ENCODE measurements at regions not wholly inside any gene's neighbourhood (a gene's known extent, or its start where the extent isn't known, plus 50 kb on each side); places are given as distances from the start of the nearest gene placed in this dataset.
"Not testable (repeated sequence)": the region's sequence is repeated elsewhere in the genome, so short reads cannot be mapped to it uniquely, and the experiment has no call there.

DNA sequence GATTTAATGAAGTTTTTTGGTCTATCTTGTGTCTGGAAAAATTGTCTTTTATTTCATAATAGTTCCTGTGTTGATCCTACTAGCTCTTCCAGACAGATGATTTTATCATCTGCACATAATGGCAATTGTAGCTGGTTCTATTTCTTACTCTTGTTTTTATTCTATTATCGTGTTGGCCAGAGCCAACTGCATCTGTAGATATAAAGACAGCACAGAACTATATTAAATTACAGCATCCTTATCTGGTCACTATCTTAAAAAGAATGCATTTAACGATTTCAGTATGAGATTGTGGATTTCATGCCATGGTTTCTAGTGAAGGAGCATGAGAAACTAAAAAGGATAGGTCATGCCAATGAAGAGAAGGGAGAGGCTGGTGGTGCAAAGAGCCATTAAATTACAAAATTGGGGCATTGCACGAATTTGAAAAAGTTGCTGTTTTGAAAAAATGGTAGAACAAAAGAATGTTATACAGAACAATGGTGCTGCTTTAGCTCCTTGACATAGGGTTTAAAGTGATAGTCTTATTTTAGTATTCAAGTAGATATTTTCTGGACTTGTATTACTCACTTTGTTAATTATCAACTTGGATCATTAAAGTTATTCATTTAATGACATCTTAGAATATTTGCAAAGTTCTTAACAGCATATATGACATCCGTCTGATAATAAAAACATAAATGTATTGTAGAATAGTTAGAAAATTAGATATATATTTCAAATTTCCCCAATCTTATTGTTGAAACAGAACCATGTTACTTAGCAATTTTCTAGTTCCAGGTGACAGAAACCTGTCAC, 1250.3 kb downstream of the REEP3 start:
- TF ChIP-seq, protein P1, sequence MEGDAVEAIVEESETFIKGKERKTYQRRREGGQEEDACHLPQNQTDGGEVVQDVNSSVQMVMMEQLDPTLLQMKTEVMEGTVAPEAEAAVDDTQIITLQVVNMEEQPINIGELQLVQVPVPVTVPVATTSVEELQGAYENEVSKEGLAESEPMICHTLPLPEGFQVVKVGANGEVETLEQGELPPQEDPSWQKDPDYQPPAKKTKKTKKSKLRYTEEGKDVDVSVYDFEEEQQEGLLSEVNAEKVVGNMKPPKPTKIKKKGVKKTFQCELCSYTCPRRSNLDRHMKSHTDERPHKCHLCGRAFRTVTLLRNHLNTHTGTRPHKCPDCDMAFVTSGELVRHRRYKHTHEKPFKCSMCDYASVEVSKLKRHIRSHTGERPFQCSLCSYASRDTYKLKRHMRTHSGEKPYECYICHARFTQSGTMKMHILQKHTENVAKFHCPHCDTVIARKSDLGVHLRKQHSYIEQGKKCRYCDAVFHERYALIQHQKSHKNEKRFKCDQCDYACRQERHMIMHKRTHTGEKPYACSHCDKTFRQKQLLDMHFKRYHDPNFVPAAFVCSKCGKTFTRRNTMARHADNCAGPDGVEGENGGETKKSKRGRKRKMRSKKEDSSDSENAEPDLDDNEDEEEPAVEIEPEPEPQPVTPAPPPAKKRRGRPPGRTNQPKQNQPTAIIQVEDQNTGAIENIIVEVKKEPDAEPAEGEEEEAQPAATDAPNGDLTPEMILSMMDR (IDR thresholded peaks at IDR 0.05), result no peak
- Histone ChIP-seq H3K27ac (no peak overlapping the region), H3K4me3 (no peak overlapping the region)
- no peak for DNase-seq (ENCODE audit: low spot score)

DNA sequence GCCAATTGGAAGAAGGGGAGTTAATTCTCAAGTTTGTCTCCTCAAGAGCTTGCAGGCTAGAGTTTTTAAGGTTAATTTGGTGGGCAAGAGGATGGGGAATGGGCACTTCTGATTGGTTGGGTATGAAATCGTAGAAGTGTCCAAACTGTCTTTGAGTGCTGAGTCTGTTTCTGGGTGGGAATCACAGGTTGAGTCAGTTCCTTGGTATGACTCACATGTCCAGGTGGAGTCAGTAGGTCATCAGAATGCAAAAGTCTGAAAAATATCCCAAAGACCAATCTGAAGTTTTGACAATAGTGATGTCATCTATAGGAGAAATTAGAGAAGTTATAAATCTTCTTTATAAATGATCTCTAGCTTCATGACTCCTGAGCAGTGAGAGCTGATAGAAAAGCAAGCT, 1252.2 kb downstream of the REEP3 start:
- no peak overlapping the region for H3K4me3 ChIP-seq
- no peak for DNase-seq (ENCODE audit: low spot score)
- TF ChIP-seq, protein P1 (IDR thresholded peaks at IDR 0.05), result no peak
- H3K27ac ChIP-seq, result no peak overlapping the region

DNA sequence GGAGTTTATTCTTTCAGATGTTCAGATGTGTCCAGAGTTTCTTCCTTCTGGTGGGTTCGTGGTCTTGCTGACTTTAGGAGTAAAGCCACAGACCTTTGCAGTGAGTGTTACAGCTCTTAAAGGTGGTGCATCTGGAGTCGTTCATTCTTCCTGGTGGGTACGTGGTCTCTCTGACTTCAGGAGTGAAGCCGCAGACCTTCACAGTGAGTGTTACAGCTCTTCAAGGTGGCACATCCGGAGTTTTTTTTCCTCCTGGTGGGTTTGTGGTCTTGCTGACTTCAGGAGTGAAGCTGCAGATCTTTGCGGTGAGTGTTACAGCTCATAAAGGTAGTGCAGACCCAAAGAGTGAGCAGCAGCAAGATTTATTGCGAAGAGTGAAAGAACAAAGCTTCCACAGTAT, 1263.2 kb downstream of the REEP3 start:
- H3K4me3 ChIP-seq; H3K27ac ChIP-seq; DNase-seq (ENCODE audit: low spot score): not testable (repeated sequence)

DNA sequence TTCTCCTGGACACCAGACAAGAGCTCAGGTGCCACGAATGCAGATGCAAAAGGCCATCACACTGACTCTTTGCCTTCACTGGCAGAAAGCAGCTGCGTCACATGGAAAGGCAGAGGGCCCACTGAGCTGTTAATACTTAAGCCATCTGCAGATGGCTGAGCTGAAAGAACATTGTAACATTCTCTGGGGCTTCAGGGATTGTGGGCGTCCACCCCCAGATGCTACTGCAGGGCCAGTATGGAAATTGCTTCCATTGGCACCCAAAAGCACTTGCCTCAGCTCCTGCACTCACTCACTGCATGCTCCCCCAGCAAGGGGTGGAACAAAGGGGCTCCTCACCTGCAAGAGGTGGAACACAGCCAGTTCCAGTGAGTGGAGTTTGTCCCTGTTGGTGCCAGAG, 1264.6 kb downstream of the REEP3 start:
- Histone ChIP-seq H3K27ac (no peak overlapping the region), H3K4me3 (no peak overlapping the region)
- DNase-seq (ENCODE audit: low spot score), result no peak
- TF ChIP-seq, protein P1 (IDR thresholded peaks at IDR 0.05), result no peak

DNA sequence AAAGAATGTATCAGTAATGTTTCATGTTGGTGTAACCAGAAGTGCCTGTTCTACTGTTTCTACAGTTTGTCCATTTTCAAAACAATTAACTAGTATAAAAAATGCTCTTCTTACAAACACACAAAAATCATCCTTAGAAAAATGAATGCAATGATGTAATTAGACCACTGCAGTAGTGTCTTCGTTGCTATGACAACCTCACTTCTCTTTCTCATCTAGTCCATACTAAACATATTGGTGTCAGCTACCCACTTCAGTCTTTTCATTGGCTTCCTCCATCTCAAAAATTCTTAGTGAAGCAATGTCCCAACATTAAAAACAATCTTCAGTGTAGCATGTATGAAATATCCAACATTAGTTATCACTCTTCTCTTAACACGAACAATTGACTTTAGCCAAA, 1265.8 kb downstream of the REEP3 start:
- no peak for DNase-seq (ENCODE audit: low spot score)
- Histone ChIP-seq H3K27ac (no peak overlapping the region), H3K4me3 (no peak overlapping the region)
- TF ChIP-seq, protein P1 (IDR thresholded peaks at IDR 0.05), result no peak

DNA sequence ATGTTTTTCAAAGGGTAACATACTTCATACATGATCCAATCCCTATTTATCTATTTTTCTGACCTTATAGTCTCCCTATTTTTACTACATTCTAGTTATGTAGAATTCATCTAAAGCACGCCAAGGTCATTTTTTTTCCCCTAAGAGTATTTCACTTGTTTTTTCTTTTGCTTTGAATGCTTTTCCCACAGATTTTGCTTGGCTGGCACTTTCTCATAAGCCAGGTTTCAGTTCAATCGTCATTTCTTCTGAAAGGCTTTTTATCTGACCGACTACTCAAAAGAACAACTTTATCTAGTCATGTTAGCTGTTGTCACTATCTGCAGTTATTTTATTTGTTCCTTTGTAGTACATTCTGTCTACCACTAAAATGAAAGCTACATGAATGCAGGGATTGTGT, 1274.6 kb downstream of the REEP3 start:
- Histone ChIP-seq H3K27ac (no peak overlapping the region), H3K4me3 (no peak overlapping the region)
- TF ChIP-seq, protein P1 (IDR thresholded peaks at IDR 0.05), result no peak
- no peak for DNase-seq (ENCODE audit: low spot score)

DNA sequence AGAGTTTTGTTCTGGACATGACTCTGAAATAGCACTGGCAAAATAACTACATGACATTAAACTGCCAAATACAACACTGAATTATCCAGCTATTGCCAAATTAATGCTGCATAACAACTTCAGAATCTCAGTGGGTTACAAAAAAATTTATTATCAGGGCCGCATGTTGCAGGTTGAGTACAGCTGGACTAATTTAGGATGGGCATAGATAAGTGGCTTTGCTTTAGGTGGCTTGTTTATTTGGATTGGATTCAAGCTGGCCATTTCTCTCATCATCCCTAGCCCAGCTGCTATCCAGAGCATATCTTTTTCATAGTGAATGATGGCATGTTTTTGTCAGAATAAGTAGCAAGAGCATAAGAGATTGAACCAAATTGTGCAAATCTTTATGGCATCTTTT, 1277.1 kb downstream of the REEP3 start:
- DNase-seq (ENCODE audit: low spot score), result no peak

DNA sequence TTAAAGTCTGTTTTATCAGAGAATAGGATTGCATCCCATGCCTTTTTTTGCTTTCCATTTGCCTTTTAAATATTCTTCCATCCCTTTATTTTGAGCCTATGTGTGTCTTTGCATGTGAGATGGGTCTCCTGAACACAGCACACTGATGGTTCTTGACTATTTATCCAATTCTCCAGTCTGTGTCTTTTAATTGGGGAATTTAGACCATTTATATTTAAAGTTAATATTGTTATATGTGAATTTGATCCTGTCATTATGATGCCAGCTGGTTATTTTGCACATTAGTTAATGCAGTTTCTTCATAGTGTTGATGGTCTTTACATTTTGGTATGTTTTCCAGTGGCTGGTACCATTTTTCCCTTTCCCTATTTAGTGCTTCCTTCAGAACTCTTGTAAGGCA, 1287.0 kb downstream of the REEP3 start:
- DNase-seq (ENCODE audit: low spot score); H3K4me3 ChIP-seq; H3K27ac ChIP-seq: not testable (repeated sequence)

More for the DNA sequence above, 1277.1 kb downstream of the REEP3 start:
- TF ChIP-seq, protein P1 (IDR thresholded peaks at IDR 0.05), result no peak
- H3K4me3 ChIP-seq, result no peak overlapping the region
- no peak overlapping the region for H3K27ac ChIP-seq

DNA sequence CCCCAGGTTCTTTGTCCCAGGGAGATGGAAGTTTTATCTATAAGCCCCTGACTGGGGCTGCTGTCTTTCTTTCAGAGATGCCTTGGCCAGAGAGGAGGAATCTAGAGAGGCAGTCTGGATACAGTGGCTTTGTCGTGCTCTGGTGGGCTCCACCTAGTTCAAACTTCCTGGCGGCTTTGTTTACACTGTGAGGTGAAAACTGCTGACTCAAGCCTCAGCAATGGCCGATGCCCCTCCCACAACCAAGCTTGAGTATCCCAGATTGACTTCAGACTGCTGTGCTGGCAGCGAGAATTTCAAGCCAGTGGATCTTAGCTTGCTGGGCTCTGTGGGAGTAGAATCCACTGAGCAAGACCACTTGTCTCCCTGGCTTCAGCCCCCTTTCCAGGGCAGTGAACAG, 1288.8 kb downstream of the REEP3 start:
- DNase-seq (ENCODE audit: low spot score); H3K4me3 ChIP-seq; H3K27ac ChIP-seq: not testable (repeated sequence)

All from coronary artery (tissue), 2 donors.